H1 (cell line): ENCODE measurements at regions not wholly inside any gene's neighbourhood (a gene's known extent, or its start where the extent isn't known, plus 50 kb on each side); places are given as distances from the start of the nearest gene placed in this dataset.

Source experiments
- CBX8 ChIP-seq: fragments of 300-800, 300-1000 bp; sonication (generic); IDR thresholded peaks from 2 replicates; pipeline ENCODE4 v1.7.1; 2016; ENCODE audit warnings: low read depth, low read length, borderline replicate concordance
- CHD1 ChIP-seq: IDR thresholded peaks from 2 replicates; pipeline ENCODE4 v1.6.1; 2012; ENCODE audit warnings: low read depth, low read length, improper control_type of control experiment
- CHD7 ChIP-seq: fragments of 300-600 bp; sonication (generic); IDR thresholded peaks from 2 replicates; pipeline ENCODE4 v1.7.1; 2012; ENCODE audit warnings: low read length, moderate library complexity, mild to moderate bottlenecking, inconsistent platforms; ENCODE audit not compliant: insufficient replicate concordance
- EP300 ChIP-seq, 2 experiments: IDR thresholded peaks; 1 replicate in 1 of 2; 2 replicates in 1 of 2; pipeline ENCODE4 v1.6.1; 2011 to 2012; ENCODE audit warnings: low read depth in 2 of 2, low read length in 2 of 2, mild to moderate bottlenecking in 2 of 2, borderline replicate concordance in 1 of 2, inconsistent platforms in 1 of 2, moderate library complexity in 1 of 2
- FOSL1 ChIP-seq: IDR thresholded peaks from 2 replicates; pipeline ENCODE4 v1.6.1; 2011; ENCODE audit warnings: mild to moderate bottlenecking, low read depth, low read length, moderate library complexity; ENCODE audit not compliant: insufficient read depth
- KDM4A ChIP-seq: IDR thresholded peaks from one replicate; pipeline ENCODE4 v1.7.1; 2012; ENCODE audit warnings: low read depth, mild to moderate bottlenecking, moderate library complexity, low read length, inconsistent platforms; ENCODE audit not compliant: severe bottlenecking
- KDM5A ChIP-seq: fragments of 200-600 bp; IDR thresholded peaks from 2 replicates; pipeline ENCODE4 v1.7.1; 2012; ENCODE audit warnings: mild to moderate bottlenecking, low read length, inconsistent platforms, mixed read lengths
- MAFK ChIP-seq: IDR thresholded peaks from 2 replicates; pipeline ENCODE4 v1.6.1; 2012; ENCODE audit warnings: low read depth, mild to moderate bottlenecking, improper control_type of control experiment, low read length
- PHF8 ChIP-seq: fragments of 200-600 bp; sonication (generic); conservative IDR thresholded peaks from 2 replicates; pipeline ENCODE4 v1.7.1; 2012; ENCODE audit warnings: low read depth, mild to moderate bottlenecking, inconsistent platforms, low read length, moderate library complexity
- RAD21 ChIP-seq, 2 experiments: IDR thresholded peaks in 1 of 2; conservative IDR thresholded peaks in 1 of 2; 2 replicates each; pipeline ENCODE4 v1.6.1; 2011; ENCODE audit warnings: low read depth in 2 of 2, low read length in 2 of 2, improper control_type of control experiment in 1 of 2, inconsistent platforms in 1 of 2, mild to moderate bottlenecking in 1 of 2, moderate library complexity in 1 of 2
- RNF2 ChIP-seq: fragments of 200-900, 300-1000 bp; sonication (generic); IDR thresholded peaks from 2 replicates; pipeline ENCODE4 v1.7.1; 2016; ENCODE audit warnings: borderline replicate concordance, low read depth, mild to moderate bottlenecking, antibody characterized with exemption, low read length; ENCODE audit not compliant: poor library complexity, severe bottlenecking; ENCODE audit errors: missing control alignments

GRCh38 chr18:43994381-43994780, 686.3 kb upstream of the SETBP1 start (continued):
- TF ChIP-seq CHD7 (no peak), CHD1 (no peak), KDM5A (no peak), KDM4A (no peak), FOSL1 (no peak), RAD21 (IDR thresholded peaks at IDR 0.05 in 1 of 2, conservative IDR thresholded peaks at IDR 0.05 in 1 of 2; ENCODE audit: low read depth in 2 of 2, low read length in 2 of 2) (no peak), MAFK (no peak), EP300 (IDR thresholded peaks at IDR 0.05; ENCODE audit: borderline replicate concordance in 1 of 2, low read depth in 2 of 2, low read length in 2 of 2) (no peak), CBX8 (no peak), PHF8 (no peak), RNF2 (no peak)
